SK-N-SH treated with all-trans-retinoic acid at 6 μM for 48 hours (cell line): ENCODE measurements at regions not wholly inside any gene's neighbourhood (a gene's known extent, or its start where the extent isn't known, plus 50 kb on each side); places are given as distances from the start of the nearest gene placed in this dataset.

Experiments used
- ARNTL ChIP-seq: fragments of 450-650 bp; formaldehyde crosslinking; IDR thresholded peaks from 2 replicates; pipeline ENCODE4 v1.5.0; 2020; ENCODE audit warnings: low read depth, mild to moderate bottlenecking, moderate library complexity, borderline replicate concordance
- OSR1 ChIP-seq: fragments of 250-450 bp; sonication (Bioruptor Pico); IDR thresholded peaks from 2 replicates; pipeline ENCODE4 v1.8.0; 2022; ENCODE audit warnings: moderate library complexity, mild to moderate bottlenecking, inconsistent platforms
- PPARA ChIP-seq: fragments of 250-450 bp; sonication (Bioruptor Pico); IDR thresholded peaks from 2 replicates; pipeline ENCODE4 v1.5.0; 2020; ENCODE audit warnings: mild to moderate bottlenecking, borderline replicate concordance
- RARB ChIP-seq: fragments of 250-450 bp; sonication (Bioruptor Pico); IDR thresholded peaks from 2 replicates; pipeline ENCODE4 v1.8.0; 2021; ENCODE audit warnings: mild to moderate bottlenecking, moderate library complexity
- SNAI2 ChIP-seq: fragments of 250-450 bp; sonication (Bioruptor Pico); IDR thresholded peaks from 2 replicates; pipeline ENCODE4 v1.5.0; 2020; ENCODE audit warnings: mild to moderate bottlenecking, moderate library complexity
- TOX ChIP-seq: fragments of 250-450 bp; sonication (Bioruptor Pico); IDR thresholded peaks from 2 replicates; pipeline ENCODE4 v1.8.0; 2021; ENCODE audit warnings: mild to moderate bottlenecking, moderate library complexity, borderline replicate concordance
- ZC3H10 ChIP-seq: fragments of 250-450 bp; sonication (Bioruptor Pico); IDR thresholded peaks from 2 replicates; pipeline ENCODE4 v1.5.1; 2021; ENCODE audit warnings: mild to moderate bottlenecking, moderate library complexity
- TF ChIP-seq, protein P1 (sequence below): fragments of 250-450 bp; sonication (Bioruptor Pico); IDR thresholded peaks from 2 replicates; pipeline ENCODE4 v1.8.0; 2020; ENCODE audit warnings: mild to moderate bottlenecking, moderate library complexity, borderline replicate concordance
- TF ChIP-seq, protein P2 (sequence below): fragments of 250-450 bp; sonication (Bioruptor Pico); IDR thresholded peaks from 2 replicates; pipeline ENCODE4 v1.5.1; 2020; ENCODE audit warnings: low read depth, mild to moderate bottlenecking, moderate library complexity

DNA sequence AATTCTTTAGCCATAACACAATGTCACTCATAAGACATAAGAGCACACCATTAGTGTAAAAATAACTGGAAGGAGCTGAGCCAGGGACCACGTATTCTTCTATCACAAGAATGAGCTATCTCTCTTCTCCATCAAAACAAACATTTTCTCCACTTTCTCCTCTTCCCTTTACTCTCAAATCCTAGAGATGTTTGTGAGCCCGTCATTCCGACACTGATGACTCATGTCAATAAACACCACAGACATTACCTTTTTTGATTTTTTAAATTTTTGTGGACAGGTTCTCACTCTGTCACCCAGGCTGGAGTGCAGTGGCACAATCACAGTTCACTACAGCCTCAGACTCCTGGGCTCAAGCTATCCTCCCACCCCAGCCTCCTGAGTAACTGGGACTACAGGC, 86.6 kb downstream of the MEX3B start:
- TF ChIP-seq, protein P1, sequence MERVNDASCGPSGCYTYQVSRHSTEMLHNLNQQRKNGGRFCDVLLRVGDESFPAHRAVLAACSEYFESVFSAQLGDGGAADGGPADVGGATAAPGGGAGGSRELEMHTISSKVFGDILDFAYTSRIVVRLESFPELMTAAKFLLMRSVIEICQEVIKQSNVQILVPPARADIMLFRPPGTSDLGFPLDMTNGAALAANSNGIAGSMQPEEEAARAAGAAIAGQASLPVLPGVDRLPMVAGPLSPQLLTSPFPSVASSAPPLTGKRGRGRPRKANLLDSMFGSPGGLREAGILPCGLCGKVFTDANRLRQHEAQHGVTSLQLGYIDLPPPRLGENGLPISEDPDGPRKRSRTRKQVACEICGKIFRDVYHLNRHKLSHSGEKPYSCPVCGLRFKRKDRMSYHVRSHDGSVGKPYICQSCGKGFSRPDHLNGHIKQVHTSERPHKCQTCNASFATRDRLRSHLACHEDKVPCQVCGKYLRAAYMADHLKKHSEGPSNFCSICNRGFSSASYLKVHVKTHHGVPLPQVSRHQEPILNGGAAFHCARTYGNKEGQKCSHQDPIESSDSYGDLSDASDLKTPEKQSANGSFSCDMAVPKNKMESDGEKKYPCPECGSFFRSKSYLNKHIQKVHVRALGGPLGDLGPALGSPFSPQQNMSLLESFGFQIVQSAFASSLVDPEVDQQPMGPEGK (CRISPR knock-in tag) = no peak
- TF ChIP-seq SNAI2 (CRISPR knock-in tag) (no peak), ZC3H10 (CRISPR knock-in tag) (no peak), RARB (CRISPR knock-in tag) (no peak), TOX (CRISPR knock-in tag) (no peak), PPARA (CRISPR knock-in tag) (no peak), OSR1 (CRISPR knock-in tag) (no peak), ARNTL (no peak)
- TF ChIP-seq, protein P2, sequence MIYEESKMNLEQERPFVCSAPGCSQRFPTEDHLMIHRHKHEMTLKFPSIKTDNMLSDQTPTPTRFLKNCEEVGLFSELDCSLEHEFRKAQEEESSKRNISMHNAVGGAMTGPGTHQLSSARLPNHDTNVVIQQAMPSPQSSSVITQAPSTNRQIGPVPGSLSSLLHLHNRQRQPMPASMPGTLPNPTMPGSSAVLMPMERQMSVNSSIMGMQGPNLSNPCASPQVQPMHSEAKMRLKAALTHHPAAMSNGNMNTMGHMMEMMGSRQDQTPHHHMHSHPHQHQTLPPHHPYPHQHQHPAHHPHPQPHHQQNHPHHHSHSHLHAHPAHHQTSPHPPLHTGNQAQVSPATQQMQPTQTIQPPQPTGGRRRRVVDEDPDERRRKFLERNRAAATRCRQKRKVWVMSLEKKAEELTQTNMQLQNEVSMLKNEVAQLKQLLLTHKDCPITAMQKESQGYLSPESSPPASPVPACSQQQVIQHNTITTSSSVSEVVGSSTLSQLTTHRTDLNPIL (CRISPR knock-in tag) = no peak
